HL-60/S4 (cell line): ENCODE measurements at regions not wholly inside any gene's neighbourhood (a gene's known extent, or its start where the extent isn't known, plus 50 kb on each side); places are given as distances from the start of the nearest gene placed in this dataset.

ENCODE experiments used
- in situ Hi-C: fragments of 300-500 bp; cut with MboI; formaldehyde crosslinking; loops from 2 replicates; pipeline ENCODE4 v1.14.3; 2022; ENCODE audit warnings: low sequenced_read_pairs

DNA sequence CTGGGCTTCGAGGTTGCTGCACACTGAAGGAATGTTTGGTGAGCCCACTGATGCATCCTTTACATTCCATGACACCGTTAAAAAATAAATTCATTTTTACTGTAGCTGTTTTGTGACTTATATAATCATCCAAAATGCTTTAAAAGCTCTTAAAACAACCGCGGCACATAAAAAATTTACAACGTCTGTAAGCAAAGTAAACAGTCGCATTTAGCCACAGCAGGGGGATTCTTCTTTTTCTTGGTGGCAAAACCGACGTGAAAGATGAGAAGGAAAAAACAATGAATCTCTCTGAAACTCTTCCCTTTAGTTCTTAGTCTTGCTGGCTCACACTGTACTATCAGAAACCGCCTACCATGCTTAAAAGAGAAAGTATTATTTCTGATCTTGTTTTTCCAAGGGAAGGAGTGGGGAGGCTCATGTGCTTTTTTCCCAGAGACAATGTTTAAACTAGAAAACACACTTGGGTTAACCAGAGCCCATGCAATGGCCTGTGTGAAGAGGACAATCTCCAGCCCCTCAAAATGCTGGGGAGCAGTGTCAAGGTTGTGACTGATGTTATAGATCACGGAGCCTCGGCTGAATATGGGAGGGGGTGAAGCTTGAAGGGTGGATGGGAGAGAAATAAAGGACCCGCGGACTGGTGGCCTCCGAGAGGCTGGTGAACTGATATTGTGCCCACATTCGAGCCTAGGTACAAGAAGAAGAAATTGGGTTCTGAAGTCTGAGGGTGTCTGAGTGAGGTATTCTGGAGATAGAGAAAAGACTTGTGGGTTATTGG lies 91.1 kb downstream of the IRF8 start:
- in situ Hi-C loops: loop anchor here (5.0 kb wide), 1 partner anchor 168 kb away; no protein-coding TSS in a partner anchor

DNA sequence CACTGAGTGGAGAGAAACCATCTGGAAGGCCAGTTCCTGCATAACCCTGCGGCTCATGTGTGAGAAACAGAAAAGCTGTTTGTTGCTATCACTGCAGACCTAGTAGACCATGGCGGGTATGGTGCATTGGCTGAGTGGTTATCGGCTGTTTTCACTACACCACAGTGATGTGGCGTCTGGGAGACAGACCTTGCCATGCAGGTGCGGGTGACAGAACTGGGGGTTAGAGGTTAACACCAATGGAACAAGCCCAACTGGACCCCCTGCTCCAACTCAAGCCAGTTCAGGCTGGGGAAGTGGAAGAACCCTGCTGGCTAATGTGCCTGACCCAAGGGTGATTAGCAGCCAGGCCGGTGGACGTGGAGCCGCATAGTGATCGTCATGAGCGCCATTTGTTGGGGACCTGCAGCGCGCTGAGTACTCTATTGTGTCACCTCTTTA lies 91.9 kb downstream of the IRF8 start:
- in situ Hi-C loops: no loop called here

DNA sequence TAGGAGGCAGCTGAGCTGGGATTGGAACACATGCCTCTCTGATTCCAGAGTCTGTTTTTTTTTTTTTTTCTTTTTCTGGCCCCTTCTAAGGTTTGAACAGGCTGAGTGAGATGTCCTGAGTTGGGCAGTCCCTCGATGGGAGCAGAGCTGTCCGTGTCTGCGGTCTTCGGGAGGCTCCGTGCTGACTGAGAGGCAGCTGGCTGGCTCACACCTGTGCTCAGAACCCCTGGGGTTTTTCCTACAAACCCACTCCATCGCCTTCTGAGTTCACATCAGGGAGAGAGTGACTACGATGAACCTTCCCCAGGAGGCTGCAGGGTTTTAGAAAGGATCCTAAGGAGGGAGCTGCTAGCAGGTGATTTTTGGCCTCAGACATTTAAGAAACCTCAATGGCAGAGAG lies 92.5 kb downstream of the IRF8 start:
- in situ Hi-C loops: no loop called here

DNA sequence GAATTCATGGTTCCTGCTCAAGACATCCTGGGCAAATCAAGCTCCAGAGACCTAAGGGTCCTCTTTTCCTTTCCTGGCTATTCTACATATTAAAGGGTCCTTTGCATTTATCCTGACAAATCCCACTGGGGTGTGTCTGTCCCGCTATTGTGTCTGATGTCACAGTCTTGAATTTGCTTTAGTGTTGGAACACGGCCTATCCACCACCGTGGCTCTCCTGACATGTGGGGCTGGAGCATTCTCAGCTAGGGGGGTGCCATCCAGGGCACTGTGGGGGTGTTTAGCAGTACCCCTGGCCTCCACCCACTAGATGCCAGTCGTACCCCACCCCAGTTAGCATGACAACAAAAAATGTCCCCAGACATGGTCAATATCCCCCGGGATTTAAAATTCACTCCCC lies 92.9 kb downstream of the IRF8 start:
- in situ Hi-C loops: no loop called here

DNA sequence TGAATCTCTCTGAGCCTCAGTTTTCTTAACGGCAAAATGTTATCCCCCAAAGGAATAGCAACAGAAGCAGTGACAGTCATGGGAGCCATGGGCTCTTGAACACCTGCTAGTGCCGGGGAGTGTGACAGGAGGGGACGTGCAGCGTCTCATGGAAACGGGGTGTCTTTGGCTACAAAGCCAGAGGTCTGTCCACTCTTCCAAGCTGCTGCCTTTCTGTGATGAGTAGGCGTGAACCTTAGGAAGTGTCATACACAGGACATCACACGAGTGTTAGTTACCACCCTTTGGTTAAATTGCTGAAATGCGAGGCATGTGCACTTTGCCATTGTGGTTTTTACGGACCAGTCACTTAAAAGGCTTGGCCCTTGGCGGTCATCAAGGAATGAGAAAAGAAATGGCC lies 93.4 kb downstream of the IRF8 start:
- in situ Hi-C loops: no loop called here

DNA sequence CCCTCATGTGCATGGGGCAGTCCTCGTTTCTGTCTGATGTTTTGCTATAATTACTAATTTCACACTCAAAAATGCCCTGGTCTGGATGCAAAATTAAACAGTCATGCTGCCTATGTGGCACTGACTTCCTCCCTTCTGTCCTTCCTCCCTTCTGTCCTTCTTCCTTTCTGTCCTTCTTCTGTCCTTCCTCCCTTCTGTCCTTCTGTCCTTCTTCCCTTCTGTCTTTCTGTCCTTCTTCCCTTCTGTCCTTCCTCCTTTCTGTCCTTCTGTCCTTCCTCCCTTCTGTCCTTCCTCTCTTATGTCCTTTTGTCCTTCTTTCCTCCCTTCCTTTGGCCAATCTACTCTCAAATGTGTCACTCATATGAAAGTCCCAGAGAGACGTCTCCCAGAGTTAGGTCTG lies 93.8 kb downstream of the IRF8 start:
- in situ Hi-C loops: no loop called here

DNA sequence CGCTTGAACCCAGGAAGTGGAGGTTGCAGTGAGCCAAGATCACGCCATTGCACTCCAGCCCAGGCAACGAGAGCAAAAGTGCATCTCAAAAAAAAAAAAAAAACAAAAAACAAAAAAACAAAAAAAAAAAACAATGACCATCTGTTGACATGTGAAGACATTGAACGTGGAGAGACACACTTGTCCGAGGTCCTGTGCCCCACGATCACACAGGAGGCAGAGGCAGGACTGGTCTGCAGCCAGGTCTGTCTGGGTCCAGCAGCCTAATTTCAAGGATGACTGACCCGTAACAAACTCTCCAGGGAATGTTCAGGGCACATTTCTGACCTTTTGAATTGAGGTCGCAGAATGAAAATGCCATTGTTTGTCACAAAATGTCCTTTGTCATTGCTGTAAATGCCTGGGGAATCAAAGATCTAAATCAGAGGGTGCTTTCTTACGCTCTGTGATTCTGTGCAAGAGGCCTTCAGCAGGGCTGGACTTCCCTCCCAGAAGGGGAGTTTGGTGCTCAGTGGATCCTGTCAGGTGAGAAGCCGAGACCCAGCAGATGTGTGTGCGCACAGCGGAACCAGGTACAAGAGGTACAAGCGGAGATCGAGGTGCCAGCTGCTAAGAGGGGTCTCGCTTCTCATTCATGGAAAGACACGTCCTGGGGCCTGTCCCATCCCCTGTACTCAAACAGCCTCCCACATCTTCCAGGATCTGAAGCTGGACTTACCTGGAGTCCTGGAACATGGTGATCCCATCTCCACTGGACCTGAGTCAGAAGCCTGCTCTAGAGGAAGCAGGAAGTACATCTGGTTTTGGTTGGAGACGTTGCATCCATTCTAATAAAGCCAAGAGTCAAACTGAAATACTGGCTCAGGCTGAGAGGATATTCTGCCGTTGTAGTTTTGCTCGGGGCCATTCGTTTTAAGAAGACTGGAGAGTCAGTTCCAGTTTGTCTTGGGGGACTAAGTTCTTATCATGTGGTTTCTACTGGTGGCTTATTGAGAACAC lies 95.8 kb downstream of the IRF8 start:
- in situ Hi-C loops: no loop called here

DNA sequence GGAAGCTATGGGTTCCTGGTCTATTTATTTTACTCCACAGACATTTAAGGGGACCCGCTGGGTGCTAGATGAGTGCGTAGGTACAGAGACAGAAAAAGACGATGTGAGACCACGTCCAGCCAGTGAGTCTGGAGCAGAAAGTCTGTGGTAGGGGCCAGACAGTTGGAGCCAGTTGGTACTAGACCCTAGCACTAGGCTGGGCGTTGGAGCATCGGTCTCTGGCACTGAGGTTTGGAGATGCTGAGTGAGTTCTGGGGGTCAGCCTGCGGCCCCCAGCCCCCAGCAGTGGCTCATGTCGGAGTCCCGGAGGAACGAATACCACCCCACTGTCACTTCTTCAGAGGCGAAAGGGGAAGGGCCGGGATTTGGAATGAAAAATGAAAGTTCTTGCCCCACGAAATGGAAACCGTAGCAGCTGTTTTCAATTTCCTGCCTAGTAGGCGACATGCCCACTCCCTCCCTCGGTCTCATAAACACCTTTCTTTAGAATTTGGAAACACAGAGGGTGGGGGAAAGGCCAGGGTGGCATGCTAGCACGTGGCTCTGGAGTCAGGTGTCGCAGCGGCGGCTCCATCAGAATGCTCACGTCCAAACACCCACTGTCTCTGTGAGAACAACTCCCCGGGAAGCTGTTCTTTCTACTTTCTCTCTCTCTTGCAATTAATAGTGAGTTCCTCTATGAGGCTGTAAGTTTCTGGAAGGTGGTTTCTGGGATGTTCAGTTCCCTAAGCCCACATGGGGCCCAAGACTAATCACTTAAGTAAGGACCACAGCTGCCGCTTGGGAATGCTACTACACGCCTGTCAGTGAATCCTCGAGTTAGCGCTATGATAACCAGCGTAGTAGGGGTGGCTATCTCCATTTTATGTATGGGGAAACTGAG lies 96.8 kb downstream of the IRF8 start:
- in situ Hi-C loops: no loop called here

DNA sequence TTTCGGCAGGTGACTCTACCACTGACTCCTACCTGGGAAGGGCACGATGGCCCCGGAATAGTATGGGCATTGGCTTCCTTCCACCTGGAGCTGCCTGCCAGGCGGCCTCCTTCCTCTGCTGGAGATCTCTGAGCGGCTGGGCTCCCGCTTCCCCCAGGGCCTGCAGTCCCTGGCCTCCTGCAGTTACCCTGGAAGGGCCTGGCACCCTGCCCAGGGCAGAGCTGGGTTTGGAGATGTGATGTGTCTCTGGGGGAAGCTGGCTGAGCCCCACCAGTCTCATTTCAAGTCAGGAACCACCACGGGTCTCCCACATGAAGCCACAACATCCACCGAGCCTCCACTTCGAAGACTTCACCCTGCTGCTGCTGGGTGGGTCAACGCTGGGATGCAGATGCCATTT lies 97.9 kb downstream of the IRF8 start:
- in situ Hi-C loops: no loop called here

DNA sequence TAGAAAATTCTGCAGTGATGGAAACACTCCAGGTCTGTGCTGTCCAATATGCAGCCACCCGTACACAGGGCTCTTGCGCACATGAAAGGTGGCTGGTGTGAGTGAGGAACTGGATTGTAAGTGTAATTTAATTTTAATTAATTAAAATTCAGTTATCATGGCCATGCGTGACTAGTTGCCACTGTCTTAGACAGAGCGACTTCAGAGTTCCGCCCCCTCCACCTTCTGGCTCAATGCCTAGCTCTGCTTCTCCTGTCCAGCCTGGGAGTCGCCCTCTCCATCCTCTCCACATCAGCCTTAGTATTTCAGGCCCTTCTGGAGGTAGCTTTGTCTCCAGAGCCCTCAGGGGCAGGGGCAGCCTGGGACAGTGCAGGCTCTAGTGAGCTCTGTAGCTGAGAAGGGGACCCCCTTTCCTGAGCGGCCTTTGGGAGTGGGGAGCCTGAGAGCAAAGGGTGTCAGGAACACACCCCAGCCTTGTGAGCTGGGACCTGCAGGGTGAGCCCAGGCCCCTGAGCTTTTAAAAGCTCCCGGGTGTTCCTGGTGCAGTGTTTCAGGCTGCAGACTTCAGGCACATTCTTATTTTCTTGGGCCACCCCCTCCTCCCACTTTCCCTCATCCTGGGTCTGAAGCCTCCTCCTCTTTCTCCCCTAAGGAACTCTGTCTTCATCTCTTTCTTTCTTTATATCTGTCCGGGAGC lies 99.4 kb downstream of the IRF8 start:
- in situ Hi-C loops: no loop called here

DNA sequence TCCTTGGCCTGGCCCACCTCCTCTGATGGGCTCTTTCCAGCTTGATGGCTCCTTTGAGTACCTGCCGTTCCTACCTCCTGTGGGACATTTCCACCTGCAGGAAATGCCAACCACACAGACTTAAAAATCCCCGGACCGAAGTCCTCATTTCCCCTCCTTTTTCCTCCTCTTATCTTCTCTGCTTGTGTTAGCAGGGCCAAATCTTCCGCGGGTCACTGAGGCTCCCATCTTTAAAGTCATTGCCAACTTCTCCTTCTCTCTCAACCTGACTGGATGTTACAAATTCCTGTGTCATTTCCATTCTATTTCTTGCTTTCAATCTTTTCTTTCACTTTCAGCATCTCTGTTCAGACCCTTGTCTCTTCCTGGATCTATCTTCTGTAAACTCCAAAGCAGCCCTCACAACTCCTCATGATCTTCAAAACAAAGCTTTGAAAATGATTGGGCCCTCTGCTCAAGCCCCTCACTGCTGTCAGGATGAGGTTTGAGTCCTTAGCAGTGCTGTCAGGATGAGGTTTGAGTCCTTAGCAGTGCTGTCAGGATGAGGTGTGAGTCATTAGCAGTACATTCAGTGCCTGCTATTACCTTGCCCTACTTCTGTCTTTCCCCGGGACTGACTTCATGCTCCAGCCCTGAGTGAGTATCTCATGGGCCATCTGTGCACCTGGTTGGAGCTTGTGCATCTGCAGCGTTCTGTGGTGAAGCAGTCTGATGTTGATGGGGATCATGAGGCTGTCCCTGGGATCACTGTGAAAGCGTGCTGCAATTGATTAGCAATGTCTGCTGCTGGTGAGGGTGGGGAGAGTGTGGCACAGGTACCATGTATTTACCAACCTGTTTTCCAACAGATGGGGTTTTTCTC lies 100.1 kb downstream of the IRF8 start:
- in situ Hi-C loops: no loop called here

DNA sequence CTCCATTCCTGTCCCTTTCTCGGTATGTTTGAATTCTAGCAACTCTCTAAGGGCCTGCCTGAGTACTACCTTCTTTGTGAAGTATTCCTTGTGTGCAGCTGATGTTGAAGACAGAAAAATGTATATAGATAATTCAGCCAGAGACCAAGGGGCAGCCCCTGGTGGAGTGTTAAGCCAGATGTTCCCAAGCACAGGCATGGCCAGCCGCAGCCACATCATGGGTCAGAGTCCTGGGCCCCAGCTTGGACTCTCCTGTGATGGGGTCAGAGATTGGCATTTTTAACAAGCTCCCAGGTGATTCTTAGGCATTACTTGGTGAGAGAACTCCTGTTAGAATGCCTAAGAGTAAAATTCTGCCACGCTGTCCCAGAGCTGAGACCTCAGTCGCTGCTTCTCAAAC lies 100.8 kb downstream of the IRF8 start:
- in situ Hi-C loops: no loop called here

DNA sequence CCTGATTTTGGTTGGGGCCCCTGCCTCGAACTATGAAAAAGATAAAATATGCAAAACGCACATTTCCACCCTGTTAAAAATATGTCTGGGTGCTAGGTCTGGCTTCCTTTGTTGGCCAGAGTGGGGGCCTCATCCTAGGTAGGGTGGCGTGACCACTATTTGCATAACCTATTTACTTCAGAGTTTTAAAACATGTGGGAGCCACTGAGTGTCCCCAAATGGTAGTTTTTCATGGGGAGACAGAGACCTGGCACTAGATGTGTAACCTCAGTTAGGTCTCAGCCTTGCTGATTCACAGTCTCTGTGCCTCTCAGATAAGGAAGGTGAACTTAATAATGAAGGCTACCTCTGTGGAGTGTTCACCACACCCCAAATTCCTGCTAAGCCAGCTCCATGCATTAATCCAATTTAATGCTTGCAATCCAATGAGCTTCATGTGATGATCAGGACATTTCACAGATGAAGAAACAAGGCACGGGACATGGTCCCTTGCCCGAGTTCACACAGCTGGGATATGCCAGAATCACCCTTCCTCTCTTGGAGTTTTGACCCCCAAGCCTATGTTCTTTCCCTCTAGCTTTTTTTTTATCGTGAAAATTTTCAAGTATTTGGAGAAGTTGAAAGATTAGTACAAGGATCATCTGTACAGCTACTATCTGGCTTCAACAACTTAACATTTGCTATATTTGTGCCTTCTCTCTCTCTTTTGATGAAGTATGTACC lies 103.4 kb downstream of the IRF8 start:
- in situ Hi-C loops: no loop called here

DNA sequence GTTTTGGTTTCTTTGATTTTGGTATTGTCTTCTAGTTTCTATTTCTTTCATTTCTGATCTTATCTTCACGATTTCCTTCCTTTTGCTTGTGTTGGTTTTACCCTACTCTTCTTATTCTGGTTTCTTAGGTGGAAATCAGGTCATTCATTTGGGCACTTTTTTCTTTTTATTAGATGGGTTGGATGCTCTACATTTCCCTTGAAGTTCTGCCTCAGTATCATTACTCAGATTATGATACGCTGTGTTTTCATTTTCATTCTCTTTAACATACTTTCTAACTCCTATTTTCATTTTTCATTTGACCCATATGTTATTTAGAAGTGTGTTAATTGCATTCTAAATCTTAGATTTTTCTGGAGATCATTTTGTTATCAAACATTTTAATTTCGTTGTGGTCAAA lies 108.6 kb downstream of the IRF8 start:
- in situ Hi-C loops: no loop called here

DNA sequence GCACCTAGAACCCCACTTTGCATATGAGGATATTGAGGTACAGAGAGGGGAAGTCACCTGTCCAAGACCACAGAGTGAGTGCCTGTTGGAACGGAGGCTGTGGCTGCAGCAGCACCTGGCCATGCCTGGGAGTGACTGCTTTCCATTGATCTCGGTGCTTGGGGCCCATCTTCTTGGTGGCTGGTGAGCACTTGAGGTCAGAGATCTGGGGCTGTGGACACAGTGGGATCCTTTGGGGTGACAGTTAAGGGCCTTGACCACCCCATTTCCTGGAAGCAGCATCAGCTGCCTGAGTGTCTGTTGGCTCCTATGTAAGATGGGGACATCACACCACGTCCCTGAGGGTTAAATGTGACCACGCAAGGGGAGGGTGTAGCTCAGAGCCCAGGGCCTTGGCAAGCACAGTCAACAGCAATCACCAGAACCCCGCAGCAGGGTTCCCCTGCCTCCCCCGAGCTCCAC lies 111.7 kb downstream of the IRF8 start:
- in situ Hi-C loops: loop anchor here (10.0 kb wide), 1 partner anchor 186 kb away; no protein-coding TSS in a partner anchor

DNA sequence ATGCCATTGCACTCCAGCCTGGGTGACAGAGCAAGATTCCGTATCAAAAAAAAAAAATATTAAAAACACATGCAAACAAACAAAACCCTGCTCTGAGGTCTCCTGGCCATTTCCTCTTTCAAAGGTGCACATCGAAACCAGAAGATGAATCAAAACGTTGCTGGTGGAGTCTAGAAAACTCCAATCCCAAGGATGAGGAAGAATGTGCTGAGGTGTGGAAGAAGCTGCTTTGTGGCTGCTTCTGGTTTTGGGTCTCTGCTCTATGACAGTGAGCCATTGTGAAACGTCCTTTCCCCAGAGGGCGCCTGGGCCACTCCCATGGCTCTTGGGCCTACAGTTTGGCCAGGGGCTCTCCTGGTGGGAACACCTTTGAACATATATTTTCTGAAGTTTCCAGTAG lies 112.6 kb downstream of the IRF8 start:
- in situ Hi-C loops: loop anchor here (10.0 kb wide), 1 partner anchor 187 kb away; no protein-coding TSS in a partner anchor

DNA sequence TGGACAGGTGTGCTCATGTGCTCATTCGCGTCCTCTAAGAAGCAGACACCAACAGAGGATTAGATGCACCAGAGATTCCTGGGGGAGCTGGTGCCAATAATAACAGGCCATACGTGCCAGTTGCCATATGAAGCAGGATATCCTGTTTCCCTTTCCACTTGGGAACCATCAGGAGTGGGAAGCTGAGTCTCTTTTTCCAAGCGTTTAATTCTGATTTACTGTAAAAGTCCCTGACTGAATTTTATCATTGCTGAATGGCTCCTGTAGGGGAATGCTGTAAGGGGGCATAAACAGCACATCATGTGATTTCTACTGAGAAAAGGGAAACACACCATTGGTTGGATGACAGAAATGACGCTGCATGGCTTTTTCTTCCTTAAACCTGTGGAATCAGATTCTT lies 113.3 kb downstream of the IRF8 start:
- in situ Hi-C loops: loop anchor here (10.0 kb wide), 1 partner anchor 187 kb away; no protein-coding TSS in a partner anchor

DNA sequence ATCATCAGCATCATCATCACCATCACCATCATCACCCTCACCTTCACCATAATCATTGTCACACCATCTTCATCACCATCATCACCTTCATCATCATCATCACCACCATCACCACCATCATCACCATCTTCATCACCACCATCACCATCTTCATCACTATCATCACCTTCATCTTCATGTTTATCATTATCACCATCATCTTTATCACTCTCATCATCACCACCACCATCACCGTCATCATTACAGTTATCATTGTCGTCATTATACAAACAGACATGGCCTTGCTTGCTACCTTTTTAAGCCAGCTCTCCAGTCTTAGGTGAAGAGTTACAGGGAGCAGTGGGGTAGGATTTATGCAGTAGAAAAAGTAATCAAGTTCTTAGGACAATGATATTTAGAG lies 114.9 kb downstream of the IRF8 start:
- in situ Hi-C loops: loop anchor here (10.0 kb wide), 1 partner anchor 189 kb away; no protein-coding TSS in a partner anchor
